ENCODE measurements at regions not wholly inside any gene's neighbourhood (a gene's known extent, or its start where the extent isn't known, plus 50 kb on each side); places are given as distances from the start of the nearest gene placed in this dataset.
"Not testable (repeated sequence)": the region's sequence is repeated elsewhere in the genome, so short reads cannot be mapped to it uniquely, and the experiment has no call there.

DNA sequence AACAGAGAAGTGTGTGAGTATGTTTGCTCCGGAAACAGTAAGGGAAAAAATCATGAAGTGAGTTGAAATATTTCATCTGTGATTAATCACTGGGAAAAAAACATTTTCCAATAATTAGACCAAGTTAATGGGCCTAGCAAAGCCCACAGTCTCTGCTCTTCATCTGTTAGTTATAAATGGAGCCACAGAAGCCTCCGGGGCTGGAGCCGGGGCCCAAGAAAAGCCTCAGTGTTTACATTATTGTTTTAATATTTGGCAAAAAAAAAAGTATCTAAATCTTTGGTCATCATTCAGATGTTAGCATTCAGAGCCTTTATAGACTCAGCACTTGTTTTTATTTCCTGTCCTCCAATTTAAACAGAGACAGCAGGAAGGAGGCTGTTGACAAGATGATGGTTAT, 115.0 kb downstream of the UBE2U start:
- no peak for DNase-seq

DNA sequence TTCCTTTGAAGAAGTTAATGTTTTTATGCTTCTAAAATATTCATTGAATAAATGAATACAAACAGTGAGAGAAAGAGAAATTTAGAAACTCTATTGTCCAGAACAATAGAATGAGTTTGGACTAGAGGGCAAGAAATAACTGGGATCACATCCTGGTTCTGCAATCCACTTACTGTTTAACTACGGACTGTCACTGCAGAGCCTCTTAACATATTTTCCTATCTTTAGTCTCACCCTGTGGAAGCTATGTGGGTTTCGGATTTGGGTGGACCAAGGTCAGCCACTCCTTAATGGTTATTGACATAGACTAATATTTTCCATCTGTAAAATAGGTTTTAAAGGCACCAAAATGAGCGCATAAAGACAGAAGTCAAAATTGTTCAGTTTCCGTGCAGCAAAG, 116.6 kb downstream of the UBE2U start:
- no peak for DNase-seq

DNA sequence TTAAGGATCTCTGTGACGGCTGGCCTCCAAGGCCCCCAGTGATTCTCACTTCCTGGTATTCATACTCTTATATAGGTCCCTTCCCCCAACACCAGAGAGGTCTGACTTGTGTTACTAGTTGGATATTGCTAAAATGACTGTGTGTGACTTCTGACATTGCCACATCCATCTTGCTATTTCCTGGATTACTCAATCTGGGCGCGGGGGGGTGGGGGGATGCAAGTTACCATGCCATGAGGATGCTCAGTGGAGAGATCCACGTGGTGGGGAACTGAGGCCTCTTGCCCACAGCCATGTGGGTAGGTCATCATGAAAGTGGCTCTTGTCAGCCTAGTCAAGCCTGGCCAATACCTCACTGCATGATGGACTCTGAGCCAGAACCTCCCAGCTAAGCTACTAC, 117.0 kb downstream of the UBE2U start:
- no peak for DNase-seq

DNA sequence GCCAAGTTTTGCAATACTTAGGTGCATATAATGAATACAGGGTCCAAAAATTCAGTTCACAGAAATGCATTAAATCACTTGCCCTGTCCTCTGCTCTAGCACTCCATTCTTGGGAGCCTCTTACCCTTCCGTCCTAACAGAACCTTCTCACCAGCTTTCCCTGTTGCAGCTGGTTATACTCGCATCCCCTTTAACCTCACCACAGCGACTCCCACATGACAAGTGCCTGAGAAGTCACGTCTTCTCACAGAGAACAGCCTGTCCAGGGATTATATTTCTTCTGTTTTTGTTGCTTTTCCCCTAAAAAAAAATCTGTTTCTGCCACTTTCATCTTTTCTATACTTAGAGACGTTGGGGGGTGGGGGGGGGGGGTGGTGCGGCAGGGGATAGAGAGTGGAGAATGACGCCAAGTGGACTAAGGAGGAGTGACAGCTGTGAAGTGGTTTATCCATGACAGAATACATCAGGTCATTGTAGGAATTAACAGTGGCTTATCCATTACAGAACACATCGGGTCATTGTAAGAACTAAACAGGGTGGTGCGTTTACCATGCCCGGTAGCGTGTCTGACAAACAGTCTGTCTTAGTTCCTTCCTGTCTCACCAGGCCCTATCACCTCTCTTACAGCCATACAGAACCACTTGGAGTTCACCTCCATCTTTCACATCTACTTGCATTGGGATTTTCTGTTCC, 117.6 kb downstream of the UBE2U start:
- DNase-seq = no peak

DNA sequence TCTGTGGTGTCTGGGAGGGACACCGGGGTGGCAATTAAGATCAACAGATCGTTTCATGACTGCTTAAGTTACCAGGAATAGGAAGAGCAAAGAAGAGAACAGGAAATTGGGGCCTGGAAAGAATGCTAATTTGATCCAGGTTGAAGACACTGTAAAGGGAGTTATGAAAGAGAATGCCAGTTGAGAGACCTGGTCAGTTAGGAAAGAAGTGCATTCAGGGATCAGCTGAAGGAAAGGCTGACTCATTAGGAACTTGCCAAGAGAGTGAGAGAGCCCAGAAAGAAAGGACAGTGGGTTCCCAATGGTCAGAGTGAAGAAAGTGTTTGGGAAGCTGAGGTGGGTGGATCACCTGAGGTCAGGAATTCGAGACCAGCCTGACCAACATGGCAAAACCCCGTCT, 119.6 kb downstream of the UBE2U start:
- no peak for DNase-seq

DNA sequence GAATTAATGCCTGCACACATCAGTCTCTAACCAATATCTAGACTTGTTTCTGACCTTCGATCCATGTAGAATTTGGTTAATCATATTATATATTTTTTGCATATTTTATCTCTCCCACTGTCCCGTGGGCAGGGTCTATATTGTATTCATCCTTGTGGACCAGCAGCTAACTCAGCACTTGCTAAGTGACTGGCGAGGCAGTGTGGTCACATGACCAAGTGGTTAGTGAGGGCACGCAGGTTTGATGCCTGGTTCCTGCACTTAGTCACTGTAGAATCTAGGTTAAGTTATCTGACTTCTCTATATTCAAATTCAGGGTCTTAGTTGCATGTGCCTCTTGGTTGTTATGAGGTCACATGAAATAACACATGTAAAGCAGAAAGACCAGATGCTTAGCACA, 120.5 kb downstream of the UBE2U start:
- no peak for DNase-seq

DNA sequence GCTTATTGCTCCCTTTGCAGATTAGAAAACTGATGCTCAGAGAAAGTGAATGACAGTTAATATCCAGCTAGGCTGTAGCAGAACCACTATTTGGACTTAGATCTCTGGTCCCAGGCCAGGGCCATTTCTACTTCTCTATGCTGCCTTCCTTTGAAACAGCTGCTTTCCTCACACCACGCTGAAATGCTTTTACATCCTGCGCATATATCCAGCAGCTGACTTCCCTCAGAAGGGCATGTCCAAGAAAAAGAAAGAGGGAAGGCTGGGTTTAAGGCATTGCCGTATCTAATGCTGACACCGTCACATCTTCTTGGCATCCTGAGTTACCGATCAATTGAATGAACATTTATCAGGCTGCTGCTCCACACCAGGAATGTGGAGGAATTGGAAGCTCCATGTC, 122.4 kb downstream of the UBE2U start:
- no peak for DNase-seq

DNA sequence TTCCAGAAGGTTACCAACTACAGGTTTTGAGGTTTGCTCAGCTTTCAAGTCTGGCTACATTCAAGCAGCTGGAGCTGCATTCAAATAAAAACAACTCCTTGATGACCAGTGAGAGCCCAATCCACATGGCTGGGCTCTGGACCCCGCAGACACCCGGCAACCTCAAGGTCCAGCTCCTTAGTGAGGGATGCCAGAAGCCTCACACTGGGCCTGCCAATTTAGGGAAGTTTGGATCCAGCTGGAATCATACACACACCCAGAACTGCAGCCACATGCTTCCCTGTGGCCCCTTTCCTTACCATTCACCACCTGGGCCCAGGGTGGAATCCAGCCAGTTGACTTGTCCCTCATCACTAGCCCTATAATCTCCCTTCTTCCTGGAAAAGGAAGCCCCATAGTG, 123.7 kb downstream of the UBE2U start:
- no peak for DNase-seq

DNA sequence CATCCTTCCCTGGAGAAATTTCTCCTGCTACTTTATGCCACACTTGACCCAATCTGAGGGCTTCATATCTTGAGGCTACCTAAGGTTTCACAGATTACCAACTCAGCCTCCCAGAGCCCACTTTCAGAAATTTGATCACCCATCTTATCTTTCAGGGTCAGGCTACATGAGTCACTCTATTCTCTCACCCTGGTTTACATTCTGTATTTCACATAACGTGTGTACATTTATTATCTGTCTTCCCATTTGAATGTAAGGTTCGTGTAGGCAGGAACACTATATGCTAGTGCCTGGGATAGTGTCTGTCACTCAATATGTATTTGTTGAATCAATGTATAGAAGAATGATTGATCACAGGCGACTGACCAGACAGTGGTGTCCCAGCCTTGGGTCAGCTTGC, 124.8 kb downstream of the UBE2U start:
- DNase-seq = no peak

DNA sequence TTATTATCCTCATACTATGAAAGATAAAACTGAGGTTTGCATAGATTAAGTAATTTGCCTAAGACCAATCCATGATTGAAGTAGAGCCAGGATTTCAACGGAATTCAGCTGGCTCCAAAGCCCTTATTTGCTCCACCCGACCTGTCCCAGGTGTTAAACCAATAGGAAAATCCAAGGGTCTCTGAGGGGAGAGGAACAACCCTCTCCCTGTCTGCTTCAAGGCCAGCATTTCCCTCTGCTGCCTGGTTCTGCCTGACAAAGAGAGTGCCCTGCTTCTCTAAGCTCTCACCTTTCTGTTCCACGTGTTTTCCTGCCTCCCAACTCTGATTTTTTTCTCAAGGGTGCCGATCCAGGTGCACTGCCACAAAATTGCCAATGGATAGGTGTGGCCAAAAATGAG, 127.4 kb downstream of the UBE2U start:
- no peak for DNase-seq

DNA sequence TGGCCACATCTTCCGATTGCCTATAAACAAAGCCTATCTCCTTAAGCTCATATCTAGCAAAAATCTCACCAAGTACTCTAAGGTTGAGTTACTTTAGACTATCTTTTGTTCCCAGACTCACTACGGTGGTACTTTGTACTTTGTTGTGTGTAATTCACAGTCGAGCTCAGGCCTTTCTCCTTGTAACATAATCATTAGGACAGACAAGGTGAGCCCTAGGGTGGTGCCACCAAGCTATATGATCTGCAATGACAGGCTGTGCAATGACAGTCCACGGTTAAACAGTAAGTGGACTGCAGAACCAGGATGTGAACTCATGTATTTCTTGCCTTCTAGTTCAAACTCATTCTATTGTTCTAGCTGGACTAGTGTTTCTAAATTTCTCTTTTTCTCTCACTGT, 132.2 kb downstream of the UBE2U start:
- no peak for DNase-seq

DNA sequence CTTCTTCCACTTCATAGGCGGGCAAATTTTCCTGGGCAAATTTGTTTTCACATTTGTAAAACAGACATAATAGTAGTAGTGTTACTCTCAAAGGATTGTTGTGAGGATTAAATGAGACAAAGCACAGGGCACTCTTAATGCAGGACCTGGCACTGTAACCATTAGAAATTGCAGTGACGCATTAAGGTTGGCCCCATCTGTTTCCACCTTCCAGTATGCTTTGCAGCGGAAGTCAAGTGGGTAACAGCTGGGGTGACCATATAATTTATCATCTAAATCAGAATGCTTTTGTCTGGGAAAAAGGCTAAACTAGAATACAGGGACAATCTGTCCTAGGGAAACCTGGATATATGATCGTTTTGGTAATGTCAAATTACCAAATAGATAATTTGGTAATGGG, 132.5 kb upstream of the CACHD1 start:
- no peak for DNase-seq

DNA sequence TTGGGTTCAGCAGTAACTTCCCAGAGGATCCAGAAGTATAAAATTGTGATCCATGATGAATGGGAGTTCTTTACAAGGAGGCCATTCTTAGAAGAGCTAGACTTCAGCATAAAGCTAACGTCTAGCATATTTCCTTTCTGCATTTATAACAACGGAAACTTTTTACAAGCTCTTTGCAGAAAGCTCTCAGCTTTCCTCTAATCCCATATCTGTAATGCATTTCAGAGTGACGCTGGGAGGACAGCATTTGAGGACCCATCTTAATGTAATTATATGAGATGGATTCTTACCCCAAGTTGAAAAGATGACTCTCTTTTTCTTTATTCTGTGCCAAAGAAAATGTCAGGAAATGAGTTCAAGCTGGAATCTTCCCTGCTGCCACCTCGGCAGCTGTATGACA, 132.0 kb upstream of the CACHD1 start:
- DNase-seq = no peak

DNA sequence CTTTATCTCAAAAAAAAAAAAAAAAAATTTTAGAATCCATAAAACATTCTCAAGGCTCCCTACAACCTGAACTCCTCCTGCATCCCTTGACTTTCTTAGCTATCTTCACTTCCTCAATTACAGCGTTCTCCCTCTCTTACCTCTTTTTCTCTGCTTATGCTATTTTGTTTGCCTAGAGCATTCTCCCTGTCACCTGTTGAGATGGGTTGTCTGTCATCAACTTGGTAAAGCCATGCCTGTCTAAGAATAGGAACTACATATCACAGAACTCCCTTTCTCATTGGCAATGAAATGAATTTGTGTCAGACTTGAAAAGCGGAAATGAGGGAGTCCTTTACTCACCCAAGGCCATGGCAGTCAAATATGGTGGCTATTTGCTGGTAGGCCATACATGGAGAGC, 129.6 kb upstream of the CACHD1 start:
- no peak for DNase-seq

DNA sequence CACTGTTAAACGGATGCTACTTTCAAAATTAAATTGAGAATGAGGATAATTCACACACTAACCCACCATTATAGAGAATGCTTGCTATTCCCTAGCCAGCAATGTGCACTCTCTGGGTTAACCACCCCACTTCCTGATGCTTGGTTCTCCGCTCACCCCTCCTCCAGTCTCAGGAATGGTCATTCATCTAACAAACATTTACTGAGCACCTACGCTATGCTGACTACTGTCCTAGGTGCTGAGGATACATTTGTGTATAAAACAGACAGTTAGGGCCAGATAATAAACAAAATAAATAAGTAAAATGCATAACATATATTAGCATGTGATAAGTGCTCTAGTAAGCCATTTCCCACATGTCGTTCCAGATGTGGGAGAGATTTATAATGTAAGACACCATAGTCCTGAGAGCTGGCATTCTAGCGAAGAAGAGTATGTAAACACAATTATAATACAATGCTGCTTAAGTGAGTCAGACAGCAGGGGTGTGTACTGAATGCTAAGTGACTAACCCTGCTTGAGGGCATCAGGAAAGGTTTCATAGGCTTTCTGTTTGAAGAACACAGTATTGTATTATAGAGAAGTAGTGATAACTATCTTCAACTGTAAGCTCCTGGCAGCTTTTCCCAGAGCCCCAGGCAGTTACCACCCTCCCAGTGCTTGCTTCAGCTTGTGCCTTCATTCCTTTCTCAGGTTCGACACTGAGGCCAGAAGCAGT, 126.7 kb upstream of the CACHD1 start:
- peak; percentile 23 for DNase-seq

DNA sequence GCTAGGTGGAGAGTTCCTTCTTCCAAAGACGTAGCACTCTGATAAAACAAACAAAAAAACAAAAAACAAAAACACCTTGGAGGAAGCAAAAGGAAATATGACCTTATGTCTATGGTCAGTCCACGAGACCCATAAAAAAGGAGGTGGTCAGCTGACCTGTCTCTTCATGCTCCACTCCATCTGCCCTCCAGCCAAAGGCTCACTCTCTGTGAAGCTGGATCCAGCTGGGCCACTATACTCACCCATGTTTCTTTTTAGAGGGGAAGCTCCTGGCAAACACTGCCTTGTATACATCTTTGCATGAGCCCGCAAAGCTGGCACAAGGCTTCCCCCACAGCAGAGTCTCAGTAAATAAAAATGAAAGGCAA, 126.1 kb upstream of the CACHD1 start:
- DNase-seq = no peak

DNA sequence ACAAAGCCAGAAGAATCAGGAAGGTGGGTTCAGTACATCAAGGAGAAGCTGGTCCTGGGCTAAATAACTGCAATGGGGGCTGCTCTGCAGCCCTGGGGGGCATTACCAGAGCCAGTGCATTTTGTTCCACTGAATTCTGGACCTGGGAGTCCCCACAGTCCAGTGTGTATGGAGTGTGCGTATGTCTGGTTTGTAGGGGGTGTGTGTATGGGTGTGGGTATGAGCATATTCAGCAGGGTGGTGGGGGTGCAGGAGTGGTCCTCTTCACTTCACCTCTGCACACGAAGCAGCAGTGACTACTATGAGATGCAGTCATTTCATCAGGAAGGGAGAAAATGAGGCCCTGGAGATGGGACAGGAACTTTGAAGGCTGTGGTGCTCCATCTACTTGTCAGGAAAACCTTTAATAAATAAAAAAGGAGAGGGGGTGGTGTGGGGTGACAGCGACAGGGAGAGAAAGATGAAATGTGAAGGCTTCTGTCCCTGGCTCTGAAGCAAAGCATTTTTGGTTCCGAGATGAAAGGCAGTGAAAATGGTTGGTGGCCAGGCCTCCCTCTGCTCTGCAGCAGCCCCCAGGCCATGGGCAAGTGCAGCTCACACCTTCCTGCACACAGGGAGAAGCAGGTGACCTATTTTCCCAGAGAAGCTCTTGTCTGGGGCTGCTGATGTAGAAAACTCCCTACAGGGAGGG, 121.5 kb upstream of the CACHD1 start:
- no peak for DNase-seq

DNA sequence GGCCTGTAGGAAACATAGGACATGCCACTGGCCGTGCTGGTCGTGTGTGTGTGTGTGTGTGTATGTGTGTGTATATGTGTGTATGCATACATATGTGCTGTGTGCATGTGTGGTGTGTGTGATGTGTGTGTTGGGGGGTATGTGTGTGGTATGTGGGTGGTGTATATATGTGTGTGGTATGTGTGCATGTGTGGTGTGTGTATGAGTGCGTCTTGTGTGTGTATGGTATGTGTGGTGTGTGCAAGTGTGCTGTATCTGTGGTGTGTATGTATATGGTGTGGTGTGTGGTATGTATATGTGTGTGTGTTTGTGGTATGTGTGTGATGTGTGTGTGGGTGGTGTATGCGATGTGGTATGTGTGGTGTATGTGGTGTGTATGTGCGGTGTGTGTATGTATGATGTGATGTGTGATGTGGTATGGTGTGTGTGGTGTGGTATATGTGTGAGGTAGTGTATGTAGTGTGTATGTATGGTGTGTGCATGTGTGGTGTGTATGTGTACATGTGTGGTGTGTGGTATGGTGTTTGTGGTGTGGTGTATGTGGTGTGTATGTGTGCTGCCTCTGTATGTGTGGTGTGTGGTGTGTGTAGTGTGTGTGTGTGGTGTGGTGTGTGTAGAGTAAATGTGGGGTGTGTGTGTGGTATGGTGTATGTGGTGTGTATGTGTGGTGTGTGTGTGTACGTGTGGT, 120.8 kb upstream of the CACHD1 start:
- no peak for DNase-seq

DNA sequence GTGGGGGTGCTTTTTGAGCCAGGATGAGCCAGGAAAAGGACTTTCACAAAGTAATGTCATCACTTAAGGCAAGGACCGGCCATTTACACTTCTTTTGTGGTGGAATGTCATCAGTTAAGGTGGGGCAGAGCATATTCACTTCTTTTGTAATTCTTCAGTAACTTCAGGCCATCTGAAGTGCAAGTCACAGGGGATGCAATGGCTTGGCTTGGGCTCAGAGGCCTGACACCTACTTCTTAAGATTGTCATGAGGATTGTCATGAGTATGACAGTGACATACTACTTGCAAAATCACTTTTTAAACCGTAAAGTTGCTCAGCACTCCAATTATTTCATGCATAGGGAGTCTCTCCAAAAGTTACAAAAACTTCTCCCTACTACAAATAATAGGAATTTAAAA, 114.4 kb upstream of the CACHD1 start:
- not testable (repeated sequence) for DNase-seq

DNA sequence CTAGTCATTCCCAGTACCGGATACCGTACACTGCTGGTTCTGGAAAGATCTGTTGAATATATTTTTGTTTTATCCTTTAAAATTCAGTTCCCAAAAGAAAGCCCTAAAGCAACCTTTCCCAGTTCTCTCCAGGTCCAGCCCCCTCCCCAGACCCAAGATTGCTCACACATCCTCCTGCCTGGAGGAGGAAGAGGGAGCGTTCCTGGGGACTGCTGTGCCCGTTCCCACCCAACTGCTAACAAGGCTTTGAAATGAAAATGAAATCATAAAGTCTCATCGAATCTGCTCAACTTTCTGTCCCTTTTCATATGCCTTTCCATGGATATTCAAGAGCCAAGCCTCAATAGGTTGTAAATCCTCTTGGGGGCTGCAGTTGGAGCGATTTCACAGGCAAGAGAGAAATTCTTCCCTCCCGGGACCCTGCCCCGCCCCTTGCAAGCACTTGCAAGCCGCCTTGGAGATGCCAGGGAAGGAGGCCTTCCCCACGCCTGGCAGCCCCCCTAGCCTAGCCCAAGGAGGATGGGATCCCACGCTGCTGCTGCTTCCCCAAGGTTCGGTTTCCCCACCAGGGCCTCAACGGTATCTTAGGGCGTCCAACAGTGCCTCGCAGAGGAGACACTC, 113.2 kb upstream of the CACHD1 start:
- DNase-seq = no peak

DNA sequence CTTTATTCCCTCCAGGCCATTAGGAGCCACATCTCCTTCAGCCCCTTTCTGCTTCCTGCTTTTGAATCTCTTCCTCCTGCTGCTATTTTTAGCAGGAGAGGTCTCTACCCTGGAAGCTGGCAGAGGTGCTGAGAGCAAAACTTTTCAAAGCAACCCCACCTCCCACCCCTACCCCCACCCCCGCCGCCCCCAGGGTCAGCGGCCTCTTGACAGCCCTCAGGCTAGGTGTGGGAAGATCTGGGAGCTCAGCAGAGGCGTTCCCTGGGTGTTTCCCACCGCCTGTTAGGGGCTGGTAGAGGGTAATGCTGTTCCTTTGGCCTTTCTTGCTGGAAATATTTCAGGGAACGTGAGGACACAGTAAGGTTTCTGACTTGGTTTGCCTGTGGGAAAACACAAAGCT, 112.5 kb upstream of the CACHD1 start:
- DNase-seq = no peak

DNA sequence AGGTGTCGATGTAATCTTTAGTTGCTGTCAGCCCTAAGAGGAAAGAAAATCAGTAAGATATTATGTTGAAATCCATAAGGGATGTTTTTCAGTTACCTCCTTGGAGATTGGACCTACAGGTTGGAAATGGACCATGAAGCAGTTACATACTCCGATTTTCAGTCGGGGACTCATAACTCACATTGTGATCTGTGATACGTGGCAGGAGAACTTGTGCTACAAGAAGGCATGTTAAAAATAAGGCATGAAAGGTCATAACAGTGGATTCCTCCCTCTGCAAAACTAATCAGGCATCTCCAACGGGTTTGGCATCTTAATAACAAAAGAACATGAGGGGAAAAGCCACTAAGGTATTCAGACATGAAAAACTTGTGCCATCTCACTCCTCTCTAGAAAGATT, 111.2 kb upstream of the CACHD1 start:
- no peak for DNase-seq

DNA sequence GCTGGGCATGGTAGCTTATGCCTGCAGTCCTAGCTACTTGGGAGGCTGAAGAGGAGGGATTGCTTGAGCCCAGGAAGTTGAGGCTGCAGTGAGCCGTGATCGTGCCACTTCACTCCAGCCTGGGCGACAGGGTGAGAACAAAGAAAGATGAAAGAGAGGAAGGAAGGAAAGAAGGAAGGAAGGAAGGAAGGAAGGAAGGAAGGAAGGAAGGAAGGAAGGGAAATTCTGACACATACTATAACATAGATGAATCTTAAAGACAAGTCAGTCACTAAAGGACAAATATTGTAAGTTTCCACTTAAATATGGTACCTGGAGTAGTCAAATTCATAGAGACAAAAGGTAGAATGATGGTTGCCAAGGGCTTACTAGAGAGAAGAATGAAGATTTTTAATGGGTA, 108.0 kb upstream of the CACHD1 start:
- no peak for DNase-seq

Measured in NCI-H1105 treated with DMSO at 0.1 percent for 48 hours (cell line).